GM19351 (cell line): ENCODE measurements at regions not wholly inside any gene's neighbourhood (a gene's known extent, or its start where the extent isn't known, plus 50 kb on each side); places are given as distances from the start of the nearest gene placed in this dataset.

Experiments used
- ATAC-seq: cut with Tn5 transposase; IDR thresholded peaks from one replicate; pipeline ENCODE4 v1.9.1; 2021; ENCODE audit warnings: mild to moderate bottlenecking, moderate library complexity; ENCODE audit not compliant: unreplicated experiment

DNA sequence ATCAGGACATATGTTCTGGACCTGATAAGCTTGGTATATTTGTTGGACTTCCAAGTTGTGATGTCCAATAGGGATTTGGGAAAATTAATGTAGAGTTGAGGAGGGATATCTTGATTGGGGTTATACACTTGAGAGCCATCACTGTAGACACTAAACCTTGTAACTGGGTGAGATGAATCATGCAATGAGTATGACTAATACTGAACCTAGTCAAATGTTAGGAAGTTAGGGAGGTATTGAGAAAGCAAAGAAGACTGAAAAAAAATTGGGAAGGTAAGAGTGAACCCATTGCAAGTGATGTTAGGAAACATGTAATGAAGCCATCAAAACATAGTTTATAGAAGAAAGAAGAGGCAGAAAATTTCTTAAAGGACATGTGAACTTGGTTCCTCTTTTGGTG, 668.4 kb upstream of the CDH9 start:
- no peak for ATAC-seq

DNA sequence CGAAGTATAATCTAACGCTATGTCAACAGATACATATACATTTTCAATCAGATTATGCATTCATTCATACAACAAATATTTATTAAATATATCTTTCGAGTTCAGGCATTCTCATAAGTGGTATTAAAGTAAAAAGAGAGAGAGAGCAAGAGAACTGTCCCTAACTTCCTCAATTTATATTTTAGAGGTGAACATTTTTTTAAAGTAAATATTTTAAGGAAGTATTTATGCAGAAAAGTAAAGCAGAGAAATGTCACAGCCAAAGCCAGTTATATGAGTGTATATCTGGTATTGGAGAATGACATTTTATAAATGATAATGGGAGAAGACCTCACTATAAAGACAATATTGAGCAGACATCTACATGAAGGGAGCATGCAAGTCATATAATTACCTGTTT, 667.3 kb upstream of the CDH9 start:
- ATAC-seq: no peak

DNA sequence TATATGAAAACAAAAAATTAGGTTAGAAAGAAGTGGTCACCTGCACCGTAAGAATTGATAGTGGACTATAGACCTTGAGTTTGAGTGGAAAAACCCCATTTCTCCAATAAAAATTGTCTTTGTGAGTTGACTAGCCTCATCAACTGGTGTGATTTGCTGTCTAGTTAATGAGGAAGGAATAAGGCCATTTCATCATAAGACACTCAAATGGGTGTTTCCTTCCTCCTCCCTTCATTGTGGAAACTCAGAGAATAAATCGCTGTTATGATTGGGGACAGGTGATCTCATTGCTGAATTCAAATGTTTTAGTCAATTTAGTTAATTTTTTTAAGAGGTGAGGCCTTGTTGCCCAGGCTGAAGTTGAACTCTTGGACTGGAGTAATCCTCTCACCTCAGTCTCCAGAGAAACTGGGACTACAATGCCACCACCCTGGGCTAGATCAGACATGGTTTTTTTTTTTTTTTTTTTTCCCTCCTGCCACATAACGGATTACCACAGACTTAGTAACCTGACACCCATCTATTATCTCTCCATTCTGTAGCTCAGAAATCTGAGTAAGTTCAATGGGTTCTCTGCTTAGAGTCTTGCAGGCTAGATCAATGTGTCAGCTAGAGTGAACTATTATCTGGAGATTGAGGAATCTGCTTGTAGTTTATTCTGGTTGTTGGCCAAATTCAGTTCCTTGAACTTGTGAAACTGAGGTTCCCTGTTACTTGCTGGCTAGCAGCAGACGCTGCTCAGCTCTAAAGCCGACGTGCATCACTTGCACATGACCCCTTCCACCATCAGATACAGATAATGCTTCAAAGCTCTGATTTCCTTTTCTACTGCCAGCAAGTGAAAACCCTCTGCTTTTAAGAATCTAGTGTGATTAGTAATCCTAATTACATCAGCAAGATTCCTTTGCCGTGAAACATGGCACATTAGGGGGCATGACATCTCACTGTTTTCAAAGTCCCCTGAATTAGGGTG, 663.8 kb upstream of the CDH9 start:
- ATAC-seq: no peak

DNA sequence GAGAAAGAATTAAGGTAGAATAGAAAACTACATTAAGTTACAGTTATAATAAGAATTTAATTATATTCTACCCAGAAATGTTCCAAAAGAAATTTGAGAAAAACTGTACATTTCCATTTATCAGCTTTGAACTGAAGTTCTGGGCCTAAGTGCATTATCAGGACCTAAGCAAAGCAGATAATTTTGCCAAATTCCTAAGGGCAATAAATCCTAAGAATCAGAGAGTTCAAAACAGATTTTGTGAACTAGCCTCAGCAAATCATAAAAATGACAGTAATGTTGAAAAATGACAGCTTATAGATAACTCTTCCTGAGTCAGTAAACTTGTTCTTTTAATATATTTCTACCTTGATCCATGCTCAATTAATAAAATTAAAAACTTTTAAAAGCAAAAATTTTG, 662.1 kb upstream of the CDH9 start:
- ATAC-seq: no peak

DNA sequence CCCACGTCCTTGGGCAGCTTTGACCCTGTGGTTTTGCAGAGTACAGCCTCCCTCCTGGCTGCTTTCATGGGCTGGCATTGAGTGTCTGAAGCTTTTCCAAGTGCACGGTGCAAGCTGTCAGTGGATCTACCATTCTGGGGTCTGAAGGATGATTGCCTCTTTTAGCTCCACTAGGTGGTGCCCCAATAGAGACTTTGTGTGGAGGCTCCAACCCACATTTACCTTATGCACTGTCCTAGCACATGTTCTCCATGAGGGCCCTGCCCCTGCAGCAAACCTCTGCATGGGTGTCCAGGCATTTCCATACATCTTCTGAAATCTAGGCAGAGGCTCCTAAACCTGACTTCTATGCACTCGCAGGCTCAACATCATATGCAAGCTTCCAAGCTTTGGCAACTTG, 644.2 kb upstream of the CDH9 start:
- no peak for ATAC-seq

DNA sequence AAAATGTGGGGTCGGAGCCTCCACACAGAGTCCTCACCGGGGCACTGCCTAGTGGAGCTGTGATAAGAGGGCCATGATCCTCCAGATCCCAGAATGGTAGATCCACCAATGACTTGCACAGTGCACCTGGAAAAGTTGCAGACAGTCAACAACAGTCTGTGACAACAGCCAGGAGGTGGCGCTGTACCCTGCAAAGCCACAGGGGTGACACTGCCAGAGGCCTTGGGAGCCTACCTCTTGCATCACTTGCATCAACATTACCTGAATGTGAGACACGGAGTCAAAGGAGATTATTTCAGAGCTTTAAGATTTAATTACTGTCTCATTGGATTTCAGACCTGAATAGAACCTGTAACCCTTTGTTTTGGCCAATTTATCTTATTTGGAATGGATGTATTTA, 614.1 kb upstream of the CDH9 start:
- no peak for ATAC-seq

DNA sequence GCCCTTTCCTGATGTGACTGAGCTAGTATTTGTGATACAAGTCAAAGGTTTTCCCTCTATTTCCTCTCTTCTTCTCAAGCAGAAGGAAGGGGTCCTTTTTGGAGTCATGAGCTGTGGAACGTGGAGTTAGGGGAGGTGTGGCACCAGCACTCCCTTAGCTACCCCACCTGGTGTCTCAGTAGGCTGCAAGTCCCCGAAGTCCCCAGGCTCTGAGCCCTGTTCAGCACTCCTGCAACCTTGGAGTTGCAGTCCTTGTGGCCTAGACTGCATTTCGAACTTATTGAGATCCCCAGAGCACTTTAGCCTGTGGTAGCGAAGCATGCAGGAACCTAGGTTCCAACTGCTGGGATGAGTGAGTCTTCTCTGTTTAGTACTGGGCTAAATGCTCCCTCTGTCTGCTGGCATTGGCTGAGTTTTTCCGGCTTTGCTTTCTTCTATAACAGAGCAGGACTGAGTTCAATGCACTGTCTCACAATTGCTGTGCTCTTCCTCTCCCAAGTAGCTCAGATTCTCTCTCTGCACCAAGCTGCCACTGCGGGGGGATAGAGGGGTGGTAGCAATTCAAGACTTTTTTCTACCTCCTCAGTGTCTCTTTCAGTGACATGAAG, 600.7 kb upstream of the CDH9 start:
- ATAC-seq: no peak

DNA sequence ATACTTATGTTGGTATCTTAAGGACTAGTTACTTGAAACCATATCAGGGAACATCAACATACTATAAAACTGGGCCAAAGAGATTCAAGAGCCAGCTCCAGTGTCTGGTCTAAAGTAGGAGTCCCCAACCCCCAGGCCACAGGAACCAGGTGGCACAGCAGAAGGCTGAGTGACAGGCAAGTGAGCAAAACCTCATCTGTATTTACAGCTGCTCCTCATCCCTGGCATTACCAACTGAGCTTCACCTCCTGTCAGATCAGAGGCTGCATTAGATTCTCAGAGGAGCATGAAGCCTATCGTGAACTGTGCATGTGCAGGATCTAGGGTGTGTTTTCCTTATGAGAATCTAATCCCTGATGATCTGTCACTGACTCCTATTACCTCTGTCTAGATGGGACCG, 581.6 kb upstream of the CDH9 start:
- ATAC-seq: no peak

DNA sequence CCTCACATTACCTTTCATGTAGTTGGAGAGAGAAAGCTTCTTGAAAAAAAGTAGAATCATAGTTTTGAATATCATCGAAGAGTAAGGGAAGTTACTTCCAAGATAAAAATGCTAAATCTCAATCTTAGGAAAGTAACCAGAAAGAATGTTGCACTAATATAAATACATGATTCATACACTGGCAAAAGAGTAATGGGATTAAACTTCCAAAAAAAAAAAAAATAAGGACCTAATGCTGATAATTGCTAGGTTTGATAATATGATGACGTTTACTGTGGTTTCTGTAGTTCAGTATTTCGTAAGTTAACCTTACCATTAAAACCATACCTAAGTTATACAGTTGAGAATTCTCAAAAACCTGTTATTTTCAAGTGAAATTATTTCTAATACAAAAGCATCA, 573.8 kb upstream of the CDH9 start:
- ATAC-seq: no peak

DNA sequence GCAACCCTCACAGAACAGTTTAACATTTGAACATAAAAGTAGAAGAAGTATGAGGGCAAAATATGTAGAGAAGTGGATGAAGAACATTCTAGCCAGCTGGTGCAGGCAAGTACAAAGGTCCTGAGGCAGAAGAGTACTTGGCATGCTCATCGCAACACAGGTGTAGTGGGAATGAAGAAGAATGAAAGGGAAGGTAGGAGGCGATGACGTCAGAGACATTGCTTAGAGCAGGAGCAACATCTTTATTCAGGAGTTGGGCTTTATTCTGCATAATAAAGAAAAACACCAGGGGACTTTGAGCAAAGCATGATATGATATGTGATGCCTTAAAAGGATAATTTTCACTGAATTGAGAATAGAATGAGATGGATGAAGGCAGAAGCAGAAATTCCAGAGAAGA, 570.6 kb upstream of the CDH9 start:
- ATAC-seq: no peak

DNA sequence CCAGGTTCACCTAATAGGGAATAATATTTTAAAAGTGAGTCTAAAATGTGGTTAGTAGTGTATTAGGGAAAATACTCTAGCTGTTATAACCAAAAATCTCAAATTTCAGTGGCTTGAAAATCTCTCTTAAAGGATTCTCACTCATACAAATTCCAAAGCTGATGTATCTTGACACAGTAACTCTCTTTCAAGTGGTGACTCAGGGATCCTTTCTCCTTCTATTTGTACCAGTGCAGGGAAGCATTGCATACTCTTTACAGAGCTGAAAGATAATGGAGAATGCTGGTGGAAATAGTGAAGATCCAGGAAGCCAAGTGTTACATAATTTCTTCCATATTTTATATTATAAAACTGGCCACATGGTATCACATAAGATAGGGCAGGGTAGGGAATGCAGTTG, 560.2 kb upstream of the CDH9 start:
- no peak for ATAC-seq

DNA sequence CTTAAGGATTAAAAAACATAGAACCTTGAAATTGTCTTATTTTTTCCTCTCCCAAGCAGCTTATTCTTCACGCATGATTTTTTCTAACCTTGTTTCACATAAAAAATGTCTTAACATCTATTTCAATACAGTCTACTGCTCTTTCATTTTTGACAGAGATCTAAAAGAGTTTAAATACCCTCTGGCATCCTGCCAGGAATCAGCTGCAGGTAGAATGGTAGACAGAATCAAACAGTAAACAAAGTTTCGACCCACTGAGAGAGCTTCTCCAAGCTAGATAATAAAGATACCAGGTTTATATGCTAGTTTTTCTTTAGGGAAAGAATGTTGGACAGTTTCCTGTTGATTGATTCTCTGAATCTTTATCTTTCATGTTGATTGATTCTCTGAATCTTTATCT, 555.8 kb upstream of the CDH9 start:
- ATAC-seq: no peak

DNA sequence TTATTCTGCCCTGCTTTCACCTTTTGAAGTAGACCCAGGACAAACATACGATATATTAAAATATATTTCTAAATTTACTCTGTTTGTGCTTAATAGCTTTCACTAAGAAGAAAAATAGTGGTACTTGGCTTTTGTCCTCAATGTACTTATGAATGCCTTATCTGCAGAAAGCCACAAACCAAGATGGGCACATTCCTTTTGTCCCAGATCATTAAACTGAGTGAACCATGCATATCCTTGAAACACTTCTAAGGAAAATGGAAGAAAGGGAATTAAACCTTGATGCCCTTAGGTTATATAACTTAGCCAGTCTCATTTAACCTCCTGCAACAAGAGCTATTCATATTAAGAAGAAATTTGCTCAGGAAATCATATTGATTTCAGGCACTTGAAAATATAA, 553.8 kb upstream of the CDH9 start:
- ATAC-seq: no peak

DNA sequence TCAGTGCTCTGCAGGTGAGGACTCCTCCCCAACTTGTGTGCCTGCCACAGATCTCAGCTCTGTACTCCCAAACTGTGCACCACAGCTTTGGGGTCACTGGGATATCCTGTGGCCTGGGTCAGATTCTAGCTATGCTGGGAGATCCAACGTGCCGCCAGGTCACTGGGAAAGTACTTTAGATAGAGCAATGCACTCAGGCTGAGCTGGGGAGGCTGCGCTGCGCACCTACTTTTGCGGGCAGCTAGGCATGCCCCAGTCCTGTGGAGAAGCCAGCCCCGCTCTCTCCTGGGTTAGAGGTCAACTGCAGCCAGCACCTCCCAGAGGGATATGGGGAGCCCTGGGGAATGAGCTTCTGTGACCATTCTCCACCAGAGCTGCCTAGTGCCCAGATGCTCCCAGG, 552.1 kb upstream of the CDH9 start:
- ATAC-seq: no peak

DNA sequence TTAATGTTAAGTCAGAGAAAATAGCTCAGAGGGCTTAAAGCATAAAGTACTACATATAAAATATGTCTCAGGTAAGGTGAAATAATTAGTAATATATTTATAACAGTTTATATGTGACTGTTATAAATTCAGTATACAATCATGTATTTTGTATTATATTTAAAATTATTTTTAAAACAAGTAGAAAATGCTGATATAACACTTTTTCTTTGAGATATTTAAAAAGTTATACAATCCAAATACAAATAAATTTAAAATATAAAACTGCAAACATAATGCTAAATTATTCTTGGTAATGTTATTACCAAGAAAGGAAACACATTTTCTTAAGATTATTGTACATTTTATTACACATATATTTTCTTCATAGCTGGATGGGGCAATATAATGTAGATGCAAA, 539.9 kb upstream of the CDH9 start:
- ATAC-seq: no peak

DNA sequence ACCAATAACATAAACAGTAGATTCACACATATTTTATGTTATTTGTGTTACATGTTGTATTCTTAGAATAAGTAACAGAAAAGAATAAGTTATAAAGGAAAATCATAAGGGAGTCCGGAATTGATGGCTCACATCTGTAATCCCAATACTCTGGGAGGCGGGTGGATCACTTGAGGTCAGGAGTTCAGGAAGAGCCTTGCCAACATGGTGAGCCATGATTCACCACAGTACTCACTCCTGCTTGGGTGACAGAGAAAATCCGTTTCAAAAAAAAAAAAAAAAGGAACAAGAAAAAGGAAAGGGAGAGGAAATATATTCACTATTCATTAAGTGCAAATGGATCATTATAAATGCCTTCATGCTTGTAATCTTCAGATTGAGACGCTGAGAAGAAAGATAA, 533.3 kb upstream of the CDH9 start:
- no peak for ATAC-seq

DNA sequence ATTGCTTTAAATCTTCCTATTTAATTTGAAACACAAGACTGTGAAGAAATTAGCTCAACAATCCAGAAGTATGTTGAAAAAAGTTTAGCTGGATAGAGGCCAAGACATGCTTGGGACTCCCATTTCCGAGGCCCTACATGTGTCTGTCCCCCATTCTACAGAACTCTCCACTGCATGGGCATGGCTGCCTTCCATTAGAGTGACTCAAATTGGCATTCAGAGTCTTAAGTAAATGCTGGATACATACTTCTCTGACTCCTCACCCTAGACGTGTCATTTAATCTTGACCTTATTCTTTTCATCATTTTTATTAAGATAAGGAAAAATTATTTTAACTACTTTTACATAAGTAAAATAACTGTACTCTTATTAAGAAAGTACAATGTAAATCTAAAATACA, 530.4 kb upstream of the CDH9 start:
- ATAC-seq: no peak

DNA sequence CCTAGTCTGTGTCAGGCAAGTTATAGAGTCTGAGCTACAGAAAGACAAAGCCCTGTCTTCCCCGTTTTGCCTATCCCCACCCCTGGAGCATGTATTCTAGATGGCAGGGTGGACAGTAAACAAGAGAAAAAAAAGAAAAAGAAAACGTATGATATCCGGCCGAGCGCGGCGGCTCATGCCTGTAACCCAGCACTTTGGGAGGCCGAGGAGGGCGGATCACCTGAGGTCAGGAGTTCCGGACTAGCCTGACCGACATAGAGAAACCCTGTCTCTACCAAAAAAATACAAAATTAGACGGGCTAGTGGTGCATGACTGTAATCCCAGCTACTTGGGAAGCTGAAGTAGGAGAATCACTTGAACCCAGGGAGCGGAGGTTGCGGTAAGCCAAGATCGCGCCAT, 523.0 kb upstream of the CDH9 start:
- no peak for ATAC-seq

DNA sequence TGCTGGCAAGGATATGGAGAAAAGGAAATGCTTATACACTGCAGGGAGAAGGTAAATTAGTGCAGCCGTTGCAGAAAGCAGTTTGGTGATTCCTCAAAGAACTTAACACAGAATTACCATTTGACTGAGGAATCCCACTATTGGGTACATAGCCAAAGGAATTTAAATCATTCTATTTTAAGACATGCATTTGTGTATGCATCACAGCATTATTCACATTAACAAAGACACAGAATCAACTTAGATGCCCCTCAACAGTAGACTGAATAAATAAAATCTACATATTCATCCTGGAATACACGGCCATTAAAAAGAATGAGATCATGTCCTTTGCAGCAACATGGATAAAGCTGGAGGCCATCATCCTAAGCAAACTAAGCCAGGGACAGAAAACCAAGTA, 510.1 kb upstream of the CDH9 start:
- ATAC-seq: no peak

DNA sequence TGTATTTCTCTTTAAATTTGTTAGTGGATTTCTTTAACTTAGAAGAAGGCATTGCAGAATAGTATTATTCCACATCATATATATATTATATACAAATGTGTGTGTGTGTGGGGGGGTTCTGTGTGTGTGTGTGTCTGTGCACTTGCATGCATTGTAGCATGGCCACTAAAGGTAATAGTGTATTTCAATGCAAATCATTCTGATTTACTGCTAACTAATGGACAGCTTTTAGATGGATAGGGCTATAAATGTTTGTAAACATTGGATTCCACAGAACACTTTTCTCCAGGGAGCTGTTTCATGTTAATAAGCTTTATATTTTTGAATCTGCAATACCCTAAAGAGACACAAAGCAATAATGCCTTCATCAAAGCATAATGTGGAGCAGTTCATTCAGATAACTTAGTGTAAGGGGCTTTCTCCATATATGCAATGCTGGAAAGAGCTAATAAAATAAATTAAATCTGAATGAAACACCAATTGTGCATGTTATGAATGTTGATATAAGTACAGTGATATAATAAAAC, 496.7 kb upstream of the CDH9 start:
- ATAC-seq: no peak

DNA sequence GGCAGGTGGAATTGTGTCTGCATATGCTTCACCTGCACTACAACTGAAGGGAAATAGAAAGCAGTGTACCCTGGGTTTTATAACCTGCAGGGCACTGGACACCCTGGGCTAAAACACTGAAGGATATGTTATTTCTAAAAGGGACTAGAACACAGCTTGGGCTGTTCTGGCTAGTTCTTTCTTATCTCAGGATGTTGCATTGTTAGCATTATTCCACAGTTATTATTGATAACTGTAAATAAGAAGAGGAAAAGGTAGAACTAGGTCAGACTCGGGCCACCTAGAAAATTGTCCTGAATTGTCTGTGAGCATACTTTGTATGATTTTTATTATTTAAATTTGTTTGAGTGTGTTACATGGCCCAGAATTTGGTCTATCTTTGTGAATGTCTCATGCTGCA, 493.9 kb upstream of the CDH9 start:
- no peak for ATAC-seq

DNA sequence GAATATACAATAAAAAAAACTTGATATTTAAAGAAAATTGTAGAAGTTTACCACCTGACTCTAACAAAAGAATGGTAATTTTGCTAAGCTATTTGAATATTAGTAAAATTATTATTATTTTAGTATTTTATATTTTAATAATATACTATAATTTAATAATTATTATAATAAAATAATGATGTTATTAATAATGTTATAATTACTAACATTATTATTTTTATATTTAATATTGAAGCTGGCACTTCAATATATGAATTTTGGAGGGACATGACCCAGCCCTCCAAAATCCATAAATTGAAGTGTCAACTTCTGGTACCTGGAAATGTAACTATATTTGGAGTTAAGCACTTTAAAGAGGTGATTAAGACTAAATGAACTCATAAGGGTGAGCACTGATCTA, 486.1 kb upstream of the CDH9 start:
- ATAC-seq: no peak
